Stromal cell of bone marrow (primary cell): ENCODE measurements at regions not wholly inside any gene's neighbourhood (a gene's known extent, or its start where the extent isn't known, plus 50 kb on each side); places are given as distances from the start of the nearest gene placed in this dataset.

Experiments
- DNase-seq: peaks from one replicate; pipeline ENCODE4 v3.0.0-alpha.2; 2012; ENCODE audit warnings: low read depth

DNA sequence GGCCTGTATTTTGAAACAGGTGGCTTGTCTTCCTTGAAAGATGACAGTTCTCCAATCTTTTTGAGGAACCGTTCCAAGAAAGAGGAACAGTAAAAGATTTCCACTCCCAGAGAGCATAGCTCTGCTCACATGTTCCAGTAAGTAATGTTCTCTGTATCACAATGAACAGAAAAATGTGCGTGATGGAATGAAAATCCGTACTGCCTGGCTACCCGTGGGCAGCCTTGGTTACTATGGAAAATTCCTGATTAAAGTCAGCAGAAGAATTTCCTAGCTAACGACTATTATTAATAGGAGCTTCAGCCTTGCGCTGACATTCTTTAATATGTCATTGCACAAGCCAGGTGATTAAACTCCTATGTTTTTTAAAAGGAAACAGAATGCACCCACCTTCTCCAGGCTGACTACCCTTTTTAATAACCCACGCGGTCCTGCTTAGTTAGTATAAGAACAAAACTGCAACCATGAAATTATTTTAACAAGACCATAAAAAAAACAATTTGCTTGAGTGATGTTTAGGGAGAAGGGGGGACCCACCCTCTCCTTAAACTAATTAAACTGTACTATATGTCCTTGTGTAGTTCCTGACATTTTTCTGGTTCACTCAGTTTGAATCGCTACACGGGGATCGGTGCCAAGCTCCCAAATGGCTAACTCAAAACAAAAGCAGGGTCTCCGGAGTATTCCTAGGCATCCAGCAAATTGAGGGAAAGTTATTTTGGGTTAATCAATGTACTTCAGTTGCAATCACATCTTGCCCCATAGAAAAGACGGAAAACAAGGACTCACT is 54.8 kb upstream of the CPEB4 start:
- DNase-seq = no peak

DNA sequence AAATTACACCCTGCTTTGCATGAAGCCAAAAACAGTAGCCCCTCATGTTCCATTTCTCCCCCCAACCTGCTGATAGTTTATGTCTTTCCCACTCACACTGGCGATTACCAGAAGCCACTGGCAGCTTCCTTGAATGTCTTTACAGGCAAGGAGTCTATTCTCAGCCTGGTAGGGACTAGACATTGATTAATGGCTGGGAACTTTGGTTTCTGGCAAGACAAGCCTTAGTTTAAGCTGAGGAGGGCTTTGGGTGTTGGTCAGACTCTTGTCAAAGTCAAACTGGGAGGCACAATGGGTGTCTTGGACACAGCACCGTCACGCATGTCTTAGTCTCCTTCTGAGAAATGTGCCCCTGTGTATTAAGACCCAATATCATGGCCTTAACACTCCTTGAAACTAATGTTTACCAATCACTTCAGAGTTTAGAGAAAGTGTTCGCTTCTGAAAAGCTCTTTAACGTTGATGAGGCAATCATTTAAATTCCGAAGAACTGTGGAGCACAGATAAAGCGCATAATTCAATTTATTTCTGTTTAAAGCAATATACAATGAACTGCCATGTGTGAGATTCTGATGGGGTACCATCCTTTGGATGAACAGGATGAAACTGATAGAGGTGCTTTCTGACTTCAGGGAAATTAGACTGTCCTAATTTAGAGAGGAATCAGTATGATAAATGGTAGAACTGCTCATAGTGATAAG is 53.9 kb upstream of the CPEB4 start:
- no peak for DNase-seq

GRCh38 chr5:173835131-173835530 is 53.0 kb upstream of the CPEB4 start:
- DNase-seq = no peak

DNA sequence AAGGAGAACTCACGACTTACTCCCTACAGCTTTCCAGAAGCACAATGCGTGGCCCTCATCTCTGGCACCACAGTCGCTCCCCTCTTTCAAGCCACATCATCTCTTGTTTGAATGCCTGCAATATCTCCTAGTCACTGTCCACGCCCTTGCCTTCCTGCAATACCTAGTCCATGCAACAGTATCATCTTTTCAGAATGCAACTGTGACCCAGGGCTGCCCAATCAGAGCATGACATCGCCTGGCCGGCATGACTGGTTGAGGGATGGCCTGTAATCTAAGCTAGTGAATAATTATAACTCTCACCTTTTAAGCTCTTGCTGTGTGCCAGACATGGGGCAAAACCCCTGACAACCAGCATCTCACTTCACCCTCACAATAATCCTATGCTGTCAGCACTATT is 52.5 kb upstream of the CPEB4 start:
- no peak for DNase-seq

GRCh38 chr5:173837654-173838053 is 50.5 kb upstream of the CPEB4 start:
- DNase-seq = no peak
